HG02970 (cell line): ENCODE measurements at regions not wholly inside any gene's neighbourhood (a gene's known extent, or its start where the extent isn't known, plus 50 kb on each side); places are given as distances from the start of the nearest gene placed in this dataset.
A peak's percentile ranks its signal among the peaks of the same experiment; 100 is the strongest.

ENCODE experiments used
- ATAC-seq: cut with Tn5 transposase; IDR thresholded peaks from one replicate; pipeline ENCODE4 v1.9.1; 2021; ENCODE audit warnings: mild to moderate bottlenecking, moderate library complexity, moderate number of reproducible peaks; ENCODE audit not compliant: unreplicated experiment, low FRiP score

DNA sequence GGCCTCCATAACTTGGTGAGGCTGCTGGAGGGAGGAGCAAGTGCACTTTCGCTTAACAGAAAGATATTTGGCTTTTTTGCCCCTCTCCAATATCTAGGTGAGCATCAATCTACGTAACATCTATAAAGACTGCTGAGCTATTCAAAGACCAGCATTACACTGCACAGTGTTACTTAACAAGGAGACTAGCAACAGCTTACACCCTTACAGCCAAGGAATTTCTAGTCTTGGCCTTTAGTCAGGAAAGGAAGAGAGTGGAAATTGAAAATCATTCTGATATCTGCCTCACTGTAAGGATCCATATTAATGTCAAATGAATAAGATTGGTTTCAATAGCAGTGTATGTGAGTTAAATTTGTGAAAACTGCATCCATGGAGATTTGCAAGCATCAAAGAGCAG lies 163.9 kb upstream of the DUSP10 start:
- ATAC-seq: no peak

- no peak for ATAC-seq
Observed at GRCh38 chr1:221904319-221904718, 162.4 kb upstream of the DUSP10 start.

DNA sequence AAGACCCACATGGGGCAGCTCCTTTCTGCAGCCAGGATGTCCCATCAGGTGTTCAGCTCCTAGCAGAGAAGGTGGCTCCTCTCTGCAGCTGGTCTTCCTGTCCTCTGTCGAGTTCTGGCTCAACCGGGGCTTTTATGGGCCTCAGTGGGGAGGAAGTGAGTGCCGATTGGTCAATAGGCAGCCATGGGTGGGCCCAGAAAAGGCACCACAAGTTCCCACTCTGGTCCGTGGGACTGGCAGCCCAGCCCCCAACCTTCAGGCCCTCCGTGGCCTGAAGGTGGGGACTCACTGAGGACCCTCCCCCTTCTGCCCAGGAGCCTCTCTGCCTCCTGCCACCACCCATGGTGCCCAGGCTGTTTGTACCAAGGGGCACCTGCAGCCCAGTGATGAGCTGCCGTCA lies 161.7 kb upstream of the DUSP10 start:
- ATAC-seq: no peak

DNA sequence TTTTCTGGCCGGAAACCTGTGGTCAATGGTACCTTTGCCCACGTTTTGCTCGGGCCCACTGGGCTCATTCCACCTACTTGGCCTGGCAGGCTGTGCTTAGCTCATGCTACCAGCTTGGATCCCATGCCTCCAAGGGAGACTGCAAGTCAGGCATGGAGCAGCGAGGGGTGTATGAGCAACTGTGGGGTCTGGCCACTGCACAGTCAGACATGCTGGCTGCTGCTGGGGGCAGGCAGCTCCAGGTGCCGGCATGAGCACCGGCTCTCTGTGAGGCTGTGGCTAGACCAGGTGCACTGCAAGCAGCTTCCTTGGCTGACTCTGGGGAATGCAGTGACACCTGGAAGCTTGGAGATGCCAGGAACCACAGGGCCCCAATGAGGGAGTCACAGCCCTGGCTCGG lies 161.1 kb upstream of the DUSP10 start:
- no peak for ATAC-seq

- ATAC-seq: no peak
Observed at GRCh38 chr1:221900678-221901077, 158.8 kb upstream of the DUSP10 start.

- ATAC-seq: no peak
Observed at GRCh38 chr1:221897321-221897721, 155.4 kb upstream of the DUSP10 start.

- ATAC-seq: no peak
Observed at GRCh38 chr1:221892301-221892830, 150.5 kb upstream of the DUSP10 start.

DNA sequence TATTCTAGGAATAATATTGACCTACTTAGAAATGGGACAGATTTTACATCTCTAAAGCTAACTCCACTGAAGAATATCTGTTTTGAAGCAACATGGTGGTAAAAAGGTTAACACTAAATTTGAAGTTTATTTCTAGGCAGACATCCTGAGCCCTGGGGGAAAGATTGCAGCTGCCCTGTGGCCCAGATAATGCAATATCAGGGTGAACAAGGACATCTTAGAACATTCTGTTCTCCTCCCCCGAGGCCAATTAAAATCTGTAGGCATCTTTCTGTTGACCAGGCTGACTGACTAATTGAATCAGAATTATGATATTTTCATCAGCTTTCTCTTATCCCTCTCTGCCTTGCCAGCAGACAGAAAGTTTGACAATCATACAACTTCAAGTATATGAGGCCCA lies 149.8 kb upstream of the DUSP10 start:
- ATAC-seq: no peak

- ATAC-seq: no peak
Observed at GRCh38 chr1:221888801-221889200, 146.9 kb upstream of the DUSP10 start.

GRCh38 chr1:221888218-221888617 lies 146.3 kb upstream of the DUSP10 start:
- no peak for ATAC-seq

- no peak for ATAC-seq
Observed at GRCh38 chr1:221887758-221888157, 145.9 kb upstream of the DUSP10 start.

DNA sequence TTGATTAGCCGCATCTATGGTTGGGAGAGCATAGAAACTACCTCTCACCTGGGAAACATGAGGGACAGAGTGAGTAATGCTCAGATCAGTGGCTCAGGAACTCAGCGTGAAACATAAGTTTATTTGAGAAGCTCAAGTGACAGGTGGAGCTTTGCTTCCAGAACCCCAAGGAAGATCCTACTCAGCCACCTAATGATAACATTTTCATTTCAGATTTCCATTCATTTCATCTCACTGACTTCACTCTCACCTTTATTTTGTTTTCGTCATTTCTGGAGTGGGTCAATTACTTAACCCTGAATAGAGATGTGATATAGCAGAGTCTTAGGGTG lies 145.5 kb upstream of the DUSP10 start:
- no peak for ATAC-seq

- ATAC-seq: no peak
Observed at GRCh38 chr1:221886743-221887414, 145.0 kb upstream of the DUSP10 start.

DNA sequence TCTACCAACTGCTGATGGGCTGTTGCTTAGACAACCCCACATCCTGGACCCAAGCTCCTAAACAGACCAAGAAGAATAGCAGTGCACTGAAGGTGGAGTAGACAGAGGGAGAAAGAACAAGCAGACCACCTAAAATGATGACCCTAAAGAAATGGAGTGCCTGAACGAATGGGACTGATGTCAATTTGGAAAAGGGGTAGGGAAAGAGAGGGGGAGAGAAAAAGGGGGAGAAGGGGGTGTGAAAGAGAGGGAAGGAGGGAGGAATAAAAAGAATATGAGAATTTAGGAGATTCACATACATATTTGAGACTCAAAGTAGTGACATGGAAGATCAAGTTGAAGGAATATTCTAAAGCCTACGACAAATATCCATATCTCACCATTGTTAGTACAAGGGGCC lies 144.4 kb upstream of the DUSP10 start:
- no peak for ATAC-seq

DNA sequence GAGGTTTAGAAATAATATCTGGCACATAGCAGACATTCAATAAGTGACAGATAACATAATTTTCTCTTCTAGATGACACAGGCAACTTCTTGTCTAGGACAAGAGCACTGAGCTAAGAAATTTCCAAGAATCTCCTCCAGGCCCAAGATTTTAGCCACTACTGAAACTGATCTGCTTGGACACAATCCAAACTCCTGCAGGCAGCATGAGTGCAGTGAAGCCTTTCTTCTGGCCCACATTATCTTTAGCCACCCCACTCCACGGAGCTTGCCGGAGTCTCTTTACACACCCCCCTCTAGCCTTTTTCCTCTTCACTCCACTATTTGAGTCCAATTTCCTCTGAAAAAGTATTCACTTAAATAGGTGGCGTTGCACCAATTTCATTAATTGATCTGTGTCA lies 142.9 kb upstream of the DUSP10 start:
- no peak for ATAC-seq

- peak; percentile 50 for ATAC-seq
Observed at GRCh38 chr1:221881805-221882581, 140.1 kb upstream of the DUSP10 start.

- ATAC-seq: no peak
Observed at GRCh38 chr1:221880182-221880581, 138.3 kb upstream of the DUSP10 start.

DNA sequence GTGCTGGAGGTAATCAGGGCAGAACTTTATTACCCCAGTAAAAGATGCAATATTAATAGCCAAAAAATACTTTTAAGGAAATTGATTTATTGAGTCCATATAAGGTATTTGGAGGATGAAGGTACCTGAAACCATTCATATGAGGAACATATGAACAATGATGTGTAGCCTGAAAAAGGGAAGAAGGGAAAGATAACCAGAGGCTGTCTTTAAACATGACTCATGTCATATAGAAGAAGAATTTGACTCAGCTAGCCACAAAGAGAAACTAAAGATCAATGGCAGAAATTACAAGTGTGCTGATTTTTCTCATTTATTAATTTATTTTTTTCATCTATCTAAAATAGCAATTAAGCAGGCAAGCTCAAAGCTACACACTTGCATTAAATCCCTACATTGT lies 136.2 kb upstream of the DUSP10 start:
- ATAC-seq: no peak

GRCh38 chr1:221877311-221877710 lies 135.4 kb upstream of the DUSP10 start:
- no peak for ATAC-seq

- no peak for ATAC-seq
Observed at GRCh38 chr1:221875004-221875330, 133.1 kb upstream of the DUSP10 start.

- ATAC-seq: no peak
Observed at GRCh38 chr1:221874285-221875003, 132.6 kb upstream of the DUSP10 start.

DNA sequence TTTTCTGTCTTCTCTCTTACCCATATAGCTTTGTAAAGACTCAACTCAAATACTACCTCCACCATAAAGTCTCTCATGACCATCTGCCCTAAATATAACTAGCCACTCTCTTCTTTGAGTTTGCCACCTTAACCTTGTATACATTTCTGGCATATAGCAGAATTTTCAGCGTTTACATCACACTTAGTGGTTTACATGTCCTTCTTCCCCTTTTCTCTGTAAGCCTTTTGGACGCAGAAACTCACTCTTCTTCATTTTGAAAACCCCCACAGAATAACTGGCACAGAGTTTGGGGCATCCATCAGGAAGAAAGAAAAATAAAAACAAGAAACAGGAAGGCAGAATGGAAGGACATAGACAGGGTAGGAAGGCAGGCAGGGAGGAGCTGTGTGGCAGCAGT lies 131.8 kb upstream of the DUSP10 start:
- ATAC-seq: no peak
